ENCODE measurements at regions not wholly inside any gene's neighbourhood (a gene's known extent, or its start where the extent isn't known, plus 50 kb on each side); places are given as distances from the start of the nearest gene placed in this dataset.

DNA sequence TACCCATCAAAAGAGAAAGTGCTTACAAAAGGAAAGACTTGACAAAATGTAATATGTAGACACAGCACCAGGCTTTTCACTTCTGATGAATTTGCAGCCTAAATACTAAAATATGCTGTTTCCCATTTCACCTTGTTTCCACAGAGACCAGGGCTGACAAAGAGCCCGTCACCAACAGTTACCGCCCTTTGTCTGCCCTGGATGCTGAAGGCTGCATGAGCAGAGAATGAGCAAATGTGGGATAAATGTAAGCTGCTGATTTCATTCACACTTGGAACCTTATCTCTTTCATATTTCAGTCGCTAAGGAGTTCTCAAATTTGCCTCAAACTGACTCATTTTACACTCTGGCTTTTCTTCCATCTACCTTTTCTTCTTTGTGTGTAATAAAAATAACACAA lies 213.9 kb downstream of the TMEM167A start:
- Mint-ChIP-seq H3K4me3 (no peak overlapping the region), H3K27me3 (no peaks in the 10 kb centered on the region), H3K27ac (no peak overlapping the region), H3K36me3 (ENCODE audit: low read depth) (no peaks in the 10 kb centered on the region), H3K4me1 (no peaks in the 10 kb centered on the region), H3K9me3 (peaks cover 2% of the 10 kb centered on the region)
- ChIA-PET POLR2A (no interaction called here), CTCF (no interaction called here)
- no peak for DNase-seq

DNA sequence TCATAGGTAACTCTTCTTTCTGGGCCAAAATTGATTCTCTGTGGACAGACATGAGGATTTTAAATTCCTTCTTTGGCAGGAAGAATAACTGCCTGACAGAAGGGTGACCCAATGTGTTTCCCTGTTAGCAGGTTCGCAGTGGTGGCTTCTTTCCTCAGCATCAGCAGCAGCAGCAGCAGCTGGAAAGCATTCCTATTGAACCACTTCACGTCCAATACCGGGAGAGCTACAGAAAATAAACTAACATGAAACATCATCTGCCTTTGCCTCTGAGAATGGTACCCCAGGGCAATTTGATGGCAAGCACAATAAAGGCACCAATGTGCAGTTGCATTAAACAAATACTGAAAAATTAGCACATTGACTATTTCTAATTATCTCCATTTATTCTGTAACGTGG lies 214.5 kb downstream of the TMEM167A start:
- ChIA-PET POLR2A (no interaction called here), CTCF (no interaction called here)
- no peaks in the 10 kb centered on the region for H3K27me3 Mint-ChIP-seq
- H3K9me3 Mint-ChIP-seq: peaks cover 2% of the 10 kb centered on the region
- no peaks in the 10 kb centered on the region for H3K4me1 Mint-ChIP-seq
- no peak overlapping the region for H3K27ac Mint-ChIP-seq
- H3K4me3 Mint-ChIP-seq: no peak overlapping the region
- no peaks in the 10 kb centered on the region for H3K36me3 Mint-ChIP-seq (ENCODE audit: low read depth)
- DNase-seq: no peak

DNA sequence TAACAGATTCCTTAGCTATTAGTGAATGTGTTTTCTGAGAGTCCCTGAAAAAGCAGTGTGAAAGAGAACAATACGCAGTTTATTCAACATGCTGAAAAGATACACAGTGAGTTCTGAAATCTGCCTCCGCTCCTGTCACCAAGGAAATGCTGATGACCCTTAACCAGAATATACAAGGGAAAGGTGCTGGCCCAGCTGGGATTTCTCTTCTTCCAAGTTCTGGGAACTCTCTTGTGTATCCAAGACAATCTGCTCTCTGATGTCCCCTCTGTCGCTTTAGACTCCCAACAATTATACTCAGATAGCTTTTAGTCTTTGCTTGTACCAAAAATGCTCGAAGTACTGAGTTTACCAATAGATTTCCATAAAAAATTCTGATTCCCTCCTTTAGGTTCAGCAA lies 214.9 kb downstream of the TMEM167A start:
- Mint-ChIP-seq H3K27ac (no peak overlapping the region), H3K4me3 (no peak overlapping the region), H3K4me1 (no peaks in the 10 kb centered on the region), H3K9me3 (peaks cover 2% of the 10 kb centered on the region), H3K27me3 (no peaks in the 10 kb centered on the region), H3K36me3 (ENCODE audit: low read depth) (no peaks in the 10 kb centered on the region)
- DNase-seq: no peak
- CTCF ChIA-PET: no interaction called here
- POLR2A ChIA-PET: no interaction called here

DNA sequence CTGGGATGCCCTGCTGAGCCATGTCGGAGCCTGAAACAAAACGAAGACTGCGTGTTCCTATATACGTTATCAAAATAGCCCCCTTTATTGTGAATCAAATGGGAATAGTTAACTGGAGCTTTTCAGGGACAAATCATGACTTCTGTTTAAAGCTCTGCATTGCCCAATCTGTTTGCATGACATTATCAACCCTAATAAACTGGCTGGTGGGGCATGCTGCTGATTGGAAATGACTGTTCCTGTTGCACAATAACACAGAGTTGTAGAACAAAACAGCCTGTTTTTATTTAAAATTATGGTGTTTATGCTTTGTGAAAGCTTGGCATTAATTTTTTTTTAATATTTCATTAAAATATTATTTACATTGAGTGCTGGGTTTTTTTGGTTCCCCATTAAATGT lies 215.5 kb downstream of the TMEM167A start:
- no peaks in the 10 kb centered on the region for H3K36me3 Mint-ChIP-seq (ENCODE audit: low read depth)
- no peaks in the 10 kb centered on the region for H3K27me3 Mint-ChIP-seq
- CTCF ChIA-PET: no interaction called here
- H3K27ac Mint-ChIP-seq: no peak overlapping the region
- no peaks in the 10 kb centered on the region for H3K4me1 Mint-ChIP-seq
- POLR2A ChIA-PET: no interaction called here
- H3K4me3 Mint-ChIP-seq: no peak overlapping the region
- DNase-seq: no peak
- no peaks in the 10 kb centered on the region for H3K9me3 Mint-ChIP-seq

DNA sequence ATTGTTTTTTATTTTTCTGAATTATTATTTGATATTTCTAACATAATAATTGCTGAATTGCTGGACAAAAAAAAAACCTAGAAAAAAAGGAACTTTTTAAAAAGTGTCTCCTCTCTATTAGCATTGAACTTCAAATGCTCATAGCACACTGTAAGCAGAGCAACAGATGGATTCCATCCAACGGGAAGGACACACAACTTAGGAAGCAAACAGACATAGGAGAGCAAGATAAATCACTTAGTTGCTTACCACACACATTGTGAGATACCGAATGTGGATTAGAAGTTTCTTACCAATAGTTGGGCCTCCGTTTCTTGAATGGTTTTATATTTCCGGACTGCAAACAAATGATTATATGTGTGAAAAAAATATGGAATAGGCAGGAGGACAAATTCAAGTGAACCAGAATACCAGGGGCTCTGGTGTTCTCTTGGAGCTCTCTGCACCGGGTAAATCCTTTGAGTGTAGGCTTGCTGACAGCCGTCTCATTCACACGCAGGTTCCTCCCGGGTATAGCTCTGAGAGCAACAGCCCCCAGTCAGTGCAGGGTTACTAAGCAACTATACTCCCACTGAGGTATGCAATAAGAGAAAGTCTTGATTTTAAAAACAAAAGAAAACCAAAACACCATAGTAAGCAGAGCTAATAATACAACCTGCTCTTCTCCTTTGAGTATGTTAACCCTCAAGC lies 217.6 kb downstream of the TMEM167A start:
- ChIA-PET CTCF (no interaction called here), POLR2A (no interaction called here)
- Mint-ChIP-seq H3K4me3 (no peak overlapping the region), H3K9me3 (no peaks in the 10 kb centered on the region), H3K27me3 (no peaks in the 10 kb centered on the region), H3K4me1 (no peaks in the 10 kb centered on the region), H3K27ac (no peak overlapping the region), H3K36me3 (ENCODE audit: low read depth) (no peaks in the 10 kb centered on the region)
- DNase-seq: no peak

DNA sequence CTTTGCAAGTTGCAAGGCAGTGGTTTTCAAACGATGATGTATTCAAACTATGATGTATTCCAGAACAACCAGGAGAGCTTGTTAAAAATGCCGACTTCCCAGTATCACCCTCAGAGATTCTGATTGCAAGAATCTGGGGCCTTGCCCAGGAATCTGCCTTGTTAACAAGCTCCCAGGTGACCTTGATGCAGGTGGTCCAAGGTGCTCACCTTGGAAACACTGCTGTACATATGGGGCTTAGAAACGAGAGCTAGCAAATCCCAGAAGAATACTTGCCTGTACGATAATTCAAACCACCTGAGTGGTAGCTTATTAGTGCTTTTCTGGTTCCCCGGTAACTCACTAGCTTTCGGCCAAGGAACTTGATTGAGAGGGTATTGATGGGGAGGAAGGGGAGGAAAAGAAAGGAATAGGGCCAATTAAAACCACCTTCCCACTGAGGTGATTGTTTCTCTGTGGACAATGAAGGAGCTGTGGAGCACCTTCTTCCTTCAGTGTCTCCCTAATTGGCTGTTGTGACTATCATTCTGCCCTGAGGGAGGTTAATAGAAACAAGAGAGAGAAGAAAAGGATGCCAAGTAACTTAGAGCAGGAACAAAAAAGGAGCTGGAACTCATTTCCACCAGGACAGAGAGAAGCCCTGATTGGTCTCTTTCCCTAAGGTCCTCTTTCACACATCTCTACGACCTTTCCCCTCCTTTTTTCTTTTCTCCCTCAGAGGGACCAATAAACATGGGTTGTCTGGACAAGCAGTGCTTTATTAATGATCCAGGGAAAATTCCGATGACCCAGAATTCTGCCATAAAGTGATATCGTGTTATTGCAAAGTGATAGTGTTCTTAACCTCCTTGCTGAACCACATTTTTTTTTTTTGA lies 218.8 kb downstream of the TMEM167A start:
- ChIA-PET CTCF (no interaction called here), POLR2A (no interaction called here)
- Mint-ChIP-seq H3K36me3 (ENCODE audit: low read depth) (no peaks in the 10 kb centered on the region), H3K27me3 (no peaks in the 10 kb centered on the region), H3K27ac (no peak overlapping the region), H3K9me3 (no peaks in the 10 kb centered on the region), H3K4me3 (no peak overlapping the region), H3K4me1 (no peaks in the 10 kb centered on the region)
- DNase-seq: no peak

DNA sequence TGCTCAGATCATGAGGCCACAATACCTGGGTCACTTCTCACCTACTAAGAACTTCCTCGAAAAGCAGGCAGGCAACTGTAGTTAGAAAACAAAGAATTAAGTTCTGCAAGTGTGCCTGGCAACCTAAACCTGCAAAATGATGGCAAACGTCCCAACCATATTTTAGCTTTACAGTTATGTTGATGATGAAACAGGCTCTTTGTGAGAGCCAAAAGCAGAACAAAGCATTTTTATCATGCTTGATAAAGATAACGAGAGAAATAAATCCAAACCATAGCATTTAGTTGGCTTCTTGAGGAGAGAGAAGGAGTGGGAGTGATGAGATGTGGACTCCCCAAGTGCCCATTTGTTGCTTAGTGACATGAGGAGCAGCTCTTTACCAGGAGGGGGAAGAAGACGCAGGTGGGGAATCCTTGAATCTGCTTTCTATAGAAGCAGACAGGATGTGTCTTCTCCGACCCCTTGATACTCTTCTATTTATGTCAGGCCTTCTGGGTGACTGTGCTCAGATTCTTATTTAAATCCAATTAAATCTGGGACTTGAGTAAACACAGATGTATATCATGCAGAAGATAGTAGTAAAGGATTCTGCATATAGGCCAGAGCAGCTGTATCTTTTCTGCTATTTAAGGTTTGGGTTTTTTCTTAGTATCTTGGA lies 221.2 kb downstream of the TMEM167A start:
- H3K4me1 Mint-ChIP-seq: no peaks in the 10 kb centered on the region
- CTCF ChIA-PET: no interaction called here
- H3K4me3 Mint-ChIP-seq: no peak overlapping the region
- H3K27ac Mint-ChIP-seq: no peak overlapping the region
- no peaks in the 10 kb centered on the region for H3K27me3 Mint-ChIP-seq
- POLR2A ChIA-PET: no interaction called here
- no peaks in the 10 kb centered on the region for H3K9me3 Mint-ChIP-seq
- DNase-seq: no peak
- H3K36me3 Mint-ChIP-seq (ENCODE audit: low read depth): no peaks in the 10 kb centered on the region

DNA sequence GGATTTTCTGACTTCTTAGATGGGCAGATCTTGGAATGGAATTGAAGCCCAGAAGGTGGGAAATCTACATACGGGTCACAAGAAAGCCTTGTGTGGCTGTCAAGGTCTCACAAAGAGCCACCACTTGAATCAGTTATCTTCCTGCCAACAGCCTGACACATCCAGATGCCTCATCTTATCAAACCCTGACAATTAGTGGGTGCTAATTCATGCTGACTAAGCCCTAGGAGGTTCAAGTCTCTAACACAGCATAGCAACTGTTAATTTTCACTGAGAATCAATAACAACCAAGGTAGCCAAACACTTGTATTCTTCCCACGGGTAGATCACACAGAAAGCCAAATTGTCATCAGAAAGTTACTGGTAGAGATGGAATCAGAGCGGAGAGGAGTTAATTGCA lies 222.2 kb downstream of the TMEM167A start:
- no peak for DNase-seq
- POLR2A ChIA-PET: no interaction called here
- Mint-ChIP-seq H3K36me3 (ENCODE audit: low read depth) (no peaks in the 10 kb centered on the region), H3K27me3 (no peaks in the 10 kb centered on the region), H3K4me3 (no peak overlapping the region), H3K4me1 (no peaks in the 10 kb centered on the region), H3K27ac (no peak overlapping the region), H3K9me3 (no peaks in the 10 kb centered on the region)
- CTCF ChIA-PET: no interaction called here

DNA sequence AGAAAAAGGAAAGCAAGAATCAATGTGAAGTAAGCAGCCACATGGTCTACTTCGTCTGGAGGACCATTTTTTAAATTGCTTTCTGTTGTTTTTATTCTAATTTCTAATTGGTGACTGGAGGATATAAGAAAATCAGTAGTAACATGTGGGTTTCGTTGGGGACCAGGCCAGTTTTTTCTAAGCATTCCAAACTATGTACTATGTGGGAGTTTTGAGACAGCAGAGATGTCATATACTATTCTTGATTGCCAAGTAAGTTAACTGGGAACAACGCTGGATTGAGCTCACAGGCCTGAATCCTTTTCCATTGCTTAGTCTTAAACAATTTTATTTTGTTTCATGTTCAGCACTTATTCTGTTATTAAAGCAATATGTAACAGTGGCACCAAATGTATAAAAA lies 225.7 kb downstream of the TMEM167A start:
- peaks cover 2% of the 10 kb centered on the region for H3K27me3 Mint-ChIP-seq
- H3K36me3 Mint-ChIP-seq (ENCODE audit: low read depth): no peaks in the 10 kb centered on the region
- no peaks in the 10 kb centered on the region for H3K9me3 Mint-ChIP-seq
- H3K4me3 Mint-ChIP-seq: no peak overlapping the region
- ChIA-PET POLR2A (no interaction called here), CTCF (no interaction called here)
- no peak for DNase-seq
- no peak overlapping the region for H3K27ac Mint-ChIP-seq
- H3K4me1 Mint-ChIP-seq: no peaks in the 10 kb centered on the region

DNA sequence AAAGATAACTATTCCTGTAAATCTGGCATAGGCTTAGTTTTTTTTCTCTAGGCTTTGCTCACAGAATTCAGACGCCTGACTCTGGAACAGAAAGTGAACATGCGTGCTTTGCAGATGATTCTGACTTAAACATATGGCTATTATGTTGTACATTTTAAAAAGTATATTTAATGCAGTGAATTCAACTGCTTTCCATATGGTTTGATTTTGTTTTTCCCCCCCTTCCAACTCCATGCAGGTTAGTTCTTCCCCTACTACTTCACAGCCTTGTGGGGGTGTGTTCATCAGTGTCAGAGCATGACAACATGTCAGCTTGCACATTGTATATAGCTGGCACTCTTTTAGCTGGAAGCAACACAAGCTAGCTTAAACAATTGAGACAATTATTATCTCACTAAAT lies 226.8 kb downstream of the TMEM167A start:
- H3K27ac Mint-ChIP-seq: no peak overlapping the region
- no peak for DNase-seq
- no peaks in the 10 kb centered on the region for H3K4me1 Mint-ChIP-seq
- H3K4me3 Mint-ChIP-seq: no peak overlapping the region
- CTCF ChIA-PET: no interaction called here
- no peaks in the 10 kb centered on the region for H3K9me3 Mint-ChIP-seq
- POLR2A ChIA-PET: no interaction called here
- H3K36me3 Mint-ChIP-seq (ENCODE audit: low read depth): no peaks in the 10 kb centered on the region
- peaks cover 2% of the 10 kb centered on the region for H3K27me3 Mint-ChIP-seq

DNA sequence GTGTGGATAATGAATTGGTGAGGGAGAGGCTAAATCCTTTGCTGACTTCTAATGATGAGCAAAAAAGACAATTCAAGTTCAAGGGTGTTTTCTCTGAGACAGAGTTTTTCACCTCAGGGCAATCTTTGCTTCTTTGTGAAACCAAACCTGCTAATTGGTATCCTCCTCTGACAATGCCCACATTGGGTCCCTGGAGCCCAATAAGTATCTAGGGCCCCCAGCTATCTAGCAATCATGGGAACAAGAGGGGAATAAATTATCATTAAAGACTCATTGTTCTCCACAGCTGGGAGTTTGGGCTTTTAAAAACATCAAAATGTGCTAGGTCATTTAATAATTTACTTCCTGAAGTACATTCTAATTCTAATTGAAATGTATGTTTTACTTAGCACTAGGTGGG lies 227.3 kb downstream of the TMEM167A start:
- Mint-ChIP-seq H3K27me3 (peaks cover 6% of the 10 kb centered on the region), H3K4me1 (no peaks in the 10 kb centered on the region), H3K36me3 (ENCODE audit: low read depth) (no peaks in the 10 kb centered on the region), H3K9me3 (no peaks in the 10 kb centered on the region), H3K4me3 (no peak overlapping the region), H3K27ac (no peak overlapping the region)
- no peak for DNase-seq
- POLR2A ChIA-PET: no interaction called here
- CTCF ChIA-PET: no interaction called here

DNA sequence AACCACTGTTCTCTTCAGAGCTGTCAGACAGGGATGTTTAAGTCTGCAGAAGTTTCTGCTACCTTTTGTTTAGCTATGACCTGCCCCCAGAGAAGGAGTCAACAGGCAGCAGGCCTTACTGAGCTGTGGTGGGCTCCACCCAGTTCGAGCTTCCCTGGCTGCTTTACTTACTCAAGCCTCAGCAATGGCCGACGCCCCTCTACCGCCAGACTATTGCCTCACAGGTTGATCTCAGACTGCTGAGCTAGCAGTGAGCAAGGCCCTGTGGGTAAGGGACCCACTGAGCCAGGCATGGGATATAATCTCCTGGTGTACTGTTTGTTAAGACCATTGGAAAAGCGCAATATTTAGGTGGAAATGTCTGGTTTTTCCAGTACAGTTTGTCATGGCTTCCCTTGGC lies 229.6 kb downstream of the TMEM167A start:
- Mint-ChIP-seq H3K27ac (no peak overlapping the region), H3K4me3 (no peak overlapping the region), H3K9me3 (no peaks in the 10 kb centered on the region), H3K36me3 (ENCODE audit: low read depth) (no peaks in the 10 kb centered on the region), H3K27me3 (peaks cover 9% of the 10 kb centered on the region), H3K4me1 (no peaks in the 10 kb centered on the region)
- POLR2A ChIA-PET: no interaction called here
- no peak for DNase-seq
- CTCF ChIA-PET: no interaction called here

DNA sequence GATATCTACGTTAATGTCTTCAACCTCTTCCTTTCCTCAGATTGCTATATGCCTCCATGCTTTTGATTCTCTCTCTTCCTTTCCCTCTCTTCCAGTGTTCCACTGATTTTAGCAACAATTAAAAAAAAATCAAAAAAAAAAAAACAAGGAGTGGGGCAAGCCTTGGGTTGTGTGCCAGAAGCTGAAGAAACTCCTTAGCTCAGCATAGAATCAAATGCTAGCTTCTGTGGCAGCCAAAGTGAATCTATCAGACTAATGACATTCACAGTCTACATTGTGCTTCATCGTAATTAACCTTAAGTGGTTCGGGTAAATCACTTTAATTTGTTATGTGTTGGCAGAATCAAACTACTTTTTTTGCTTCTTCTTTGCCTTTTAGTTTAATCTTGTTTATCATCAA lies 237.3 kb downstream of the TMEM167A start:
- POLR2A ChIA-PET: no interaction called here

DNA sequence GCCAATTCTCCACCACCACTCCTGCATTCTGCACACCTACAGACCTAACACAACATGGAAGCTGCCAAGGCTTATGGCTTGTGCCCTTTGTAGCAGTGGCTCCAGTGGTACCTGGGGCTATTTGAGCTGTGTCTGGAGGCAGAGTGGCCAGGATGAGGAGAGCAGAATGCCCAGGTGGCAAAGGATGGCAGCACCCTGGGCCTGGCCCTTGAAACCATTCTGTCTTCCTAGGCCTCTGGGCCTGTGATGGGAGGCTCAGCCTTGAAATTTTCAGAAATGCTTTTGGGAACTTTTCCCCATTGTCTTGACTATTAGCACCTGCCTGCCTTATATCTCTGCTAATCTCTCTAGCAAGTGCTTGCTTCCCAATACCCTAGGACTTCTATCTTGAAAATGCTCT lies 241.7 kb downstream of the TMEM167A start:
- no peak overlapping the region for H3K4me3 Mint-ChIP-seq
- H3K9me3 Mint-ChIP-seq: no peaks in the 10 kb centered on the region
- no peak overlapping the region for H3K27ac Mint-ChIP-seq
- no peaks in the 10 kb centered on the region for H3K4me1 Mint-ChIP-seq
- H3K36me3 Mint-ChIP-seq (ENCODE audit: low read depth): no peaks in the 10 kb centered on the region
- DNase-seq: no peak
- CTCF ChIA-PET: no interaction called here
- POLR2A ChIA-PET: no interaction called here
- no peaks in the 10 kb centered on the region for H3K27me3 Mint-ChIP-seq

More for the DNA sequence above, 237.3 kb downstream of the TMEM167A start:
- no peaks in the 10 kb centered on the region for H3K4me1 Mint-ChIP-seq
- no peak overlapping the region for H3K27ac Mint-ChIP-seq
- no peaks in the 10 kb centered on the region for H3K36me3 Mint-ChIP-seq (ENCODE audit: low read depth)
- H3K27me3 Mint-ChIP-seq: peaks cover 3% of the 10 kb centered on the region
- CTCF ChIA-PET: no interaction called here
- H3K4me3 Mint-ChIP-seq: no peak overlapping the region
- H3K9me3 Mint-ChIP-seq: no peaks in the 10 kb centered on the region
- DNase-seq: no peak
